ENCODE measurements at regions not wholly inside any gene's neighbourhood (a gene's known extent, or its start where the extent isn't known, plus 50 kb on each side); places are given as distances from the start of the nearest gene placed in this dataset.
"Not testable (repeated sequence)": the region's sequence is repeated elsewhere in the genome, so short reads cannot be mapped to it uniquely, and the experiment has no call there.

DNA sequence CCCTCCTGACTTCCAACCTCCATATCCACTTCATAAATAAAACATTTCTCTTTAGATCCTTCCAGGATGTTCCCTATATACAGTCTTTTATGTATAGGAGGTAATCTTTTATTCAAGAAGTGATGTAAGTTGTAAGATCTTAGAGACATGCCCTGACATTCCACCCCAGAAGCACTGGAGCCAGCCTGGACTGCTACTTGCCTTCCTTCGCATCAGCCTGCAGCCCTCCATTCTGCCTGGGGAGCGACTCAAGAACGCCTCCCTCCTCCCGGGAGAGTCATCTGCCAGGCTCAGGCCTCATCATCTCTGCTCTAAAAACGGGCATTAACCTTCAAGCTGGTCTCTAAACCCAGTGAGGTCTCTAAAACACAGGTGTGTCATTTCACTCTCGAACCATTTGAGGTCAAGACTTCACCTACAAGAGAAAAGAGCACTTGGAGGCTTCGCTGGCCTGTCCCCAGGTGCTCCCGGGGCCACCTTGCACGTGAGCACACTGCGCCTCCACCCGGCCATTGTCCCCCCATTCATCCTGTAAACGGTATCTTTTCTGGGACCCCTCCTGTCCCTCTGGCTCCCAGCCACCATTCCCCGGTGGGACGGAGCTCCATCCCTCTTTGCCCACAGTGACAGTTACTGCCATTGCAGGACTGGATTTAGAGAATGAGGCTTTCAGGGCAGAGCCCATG, 107.5 kb upstream of the PDE10A start:
- DNase-seq = peak; percentile 20

DNA sequence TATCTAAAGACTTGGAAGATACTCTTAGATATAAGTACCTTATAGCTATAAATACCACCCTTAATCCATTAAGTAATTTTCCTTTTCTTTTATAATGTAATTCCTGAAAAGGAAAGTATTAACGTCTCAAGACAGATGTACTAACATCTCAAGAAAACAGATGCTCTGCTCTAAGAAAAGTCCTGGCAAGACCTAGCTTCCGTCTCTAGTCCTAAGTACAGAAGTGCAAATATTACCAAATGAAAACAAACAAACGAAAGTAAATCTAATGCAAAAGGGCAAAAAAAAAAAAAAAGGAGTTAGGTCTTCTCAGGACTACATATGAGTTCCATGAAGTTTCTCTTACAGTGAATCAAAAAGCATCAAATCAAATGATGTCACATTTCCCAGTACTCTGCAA, 106.8 kb upstream of the PDE10A start:
- no peak for DNase-seq

DNA sequence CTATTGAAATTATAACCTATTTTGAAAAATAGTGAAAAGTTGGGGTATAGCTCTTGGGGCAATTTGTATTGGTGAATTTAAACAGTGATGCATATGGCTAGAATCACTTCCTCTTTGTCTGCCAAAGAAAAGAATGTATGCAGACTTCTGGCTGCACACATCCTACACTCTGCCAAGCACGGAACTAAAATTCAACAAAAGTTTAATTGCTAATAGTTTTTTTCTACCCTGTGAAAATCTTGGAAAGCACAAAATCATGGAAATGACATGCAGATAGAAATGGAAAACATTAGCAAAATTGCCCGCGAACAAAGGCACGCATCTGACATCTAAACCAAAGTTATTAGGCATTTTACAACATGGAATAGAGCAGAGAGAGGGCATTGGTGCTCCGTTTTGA, 106.4 kb upstream of the PDE10A start:
- DNase-seq = no peak

DNA sequence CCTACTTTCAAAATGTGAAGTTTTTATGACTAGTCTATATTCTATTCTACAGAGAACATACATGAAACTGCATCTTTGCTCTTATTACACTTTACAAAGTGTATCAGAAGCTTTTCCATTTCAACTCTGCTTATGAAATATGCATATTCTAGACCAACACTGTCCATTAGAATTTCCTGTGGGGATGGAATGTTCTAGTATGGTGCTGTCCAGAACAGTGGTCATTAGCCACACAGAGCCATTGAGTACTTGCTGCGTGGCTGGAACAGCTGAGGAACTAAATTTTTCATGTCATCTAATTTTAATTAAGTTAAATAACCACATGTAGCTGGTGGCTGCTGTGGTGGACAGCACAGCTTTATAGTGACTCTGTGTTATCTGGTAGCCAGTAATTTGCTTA, 105.9 kb upstream of the PDE10A start:
- DNase-seq = no peak

DNA sequence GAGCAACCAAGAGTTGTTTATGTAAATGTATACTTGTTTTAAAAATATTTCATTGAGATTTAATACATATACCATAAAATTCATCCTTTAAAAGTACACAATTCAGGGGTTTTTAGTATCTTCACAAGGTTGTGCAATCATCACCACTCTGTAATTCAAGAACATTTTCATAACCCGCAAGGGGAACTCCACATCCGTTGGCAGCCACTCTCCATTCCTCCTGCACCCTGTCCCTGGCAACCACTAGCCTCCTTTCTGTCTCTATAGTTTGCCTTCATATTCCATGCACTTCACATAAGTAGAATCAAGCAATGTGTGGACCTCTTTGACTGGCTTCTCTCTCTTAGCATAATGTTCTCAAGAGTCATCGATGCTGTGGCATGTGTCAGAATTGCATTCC, 104.2 kb upstream of the PDE10A start:
- peak; percentile 6 for DNase-seq

DNA sequence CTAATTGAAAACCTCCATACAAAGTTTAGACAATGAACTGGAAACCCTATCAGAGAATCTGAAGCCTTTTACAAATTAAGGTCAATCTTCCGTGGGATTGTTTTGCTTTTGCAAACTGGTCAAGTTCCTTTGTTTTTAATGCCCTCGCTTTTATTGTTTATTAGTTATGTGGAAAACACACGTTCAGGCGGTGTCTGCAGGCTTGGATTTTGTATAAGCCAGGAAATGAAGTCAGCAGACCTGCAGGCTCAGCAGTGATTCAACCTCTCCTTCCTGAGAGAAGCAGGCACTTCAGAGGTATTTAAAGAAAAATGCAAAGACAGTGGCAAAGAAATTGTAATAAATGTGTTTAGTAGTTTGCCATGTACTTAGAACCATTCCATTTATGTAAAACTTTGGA, 103.4 kb upstream of the PDE10A start:
- peak; percentile 9 for DNase-seq

DNA sequence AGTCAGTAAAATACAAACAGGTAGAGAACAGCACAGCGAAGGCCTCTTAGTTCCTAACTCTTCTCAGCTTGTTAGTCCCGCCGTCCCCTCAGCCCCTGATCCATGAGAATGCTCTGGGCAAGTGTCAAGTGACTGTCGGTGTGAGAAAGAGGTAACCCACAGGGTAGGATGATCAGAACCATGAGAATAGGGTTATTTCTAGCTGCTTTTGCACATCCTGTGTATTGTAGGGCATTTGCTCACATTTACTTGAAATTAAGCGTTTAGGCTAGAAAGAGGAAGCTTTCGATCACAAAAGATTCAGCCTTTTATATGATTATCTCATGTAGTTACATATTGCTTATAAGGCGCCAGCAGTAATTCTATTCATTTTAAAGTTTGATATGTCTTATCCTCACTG, 103.0 kb upstream of the PDE10A start:
- DNase-seq = no peak

DNA sequence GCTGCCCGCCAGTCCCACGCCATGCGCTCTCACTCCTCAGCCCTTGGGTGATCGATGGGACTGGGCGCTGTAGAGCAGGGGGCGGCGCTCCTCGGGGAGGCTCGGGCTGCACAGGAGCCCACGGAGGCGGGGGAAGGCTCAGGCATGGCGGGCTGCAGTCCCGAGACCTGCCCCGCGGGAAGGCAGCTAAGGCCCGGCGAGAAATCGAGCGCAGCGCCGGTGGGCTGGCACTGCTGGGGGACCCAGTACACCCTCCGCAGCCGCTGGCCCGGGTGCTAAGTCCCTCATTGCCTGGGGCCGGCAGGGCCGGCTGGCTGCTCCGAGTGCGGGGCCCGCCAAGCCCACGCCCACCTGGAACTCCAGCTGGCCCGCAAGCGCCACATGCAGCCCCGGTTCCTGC, 102.2 kb upstream of the PDE10A start:
- DNase-seq = not testable (repeated sequence)

DNA sequence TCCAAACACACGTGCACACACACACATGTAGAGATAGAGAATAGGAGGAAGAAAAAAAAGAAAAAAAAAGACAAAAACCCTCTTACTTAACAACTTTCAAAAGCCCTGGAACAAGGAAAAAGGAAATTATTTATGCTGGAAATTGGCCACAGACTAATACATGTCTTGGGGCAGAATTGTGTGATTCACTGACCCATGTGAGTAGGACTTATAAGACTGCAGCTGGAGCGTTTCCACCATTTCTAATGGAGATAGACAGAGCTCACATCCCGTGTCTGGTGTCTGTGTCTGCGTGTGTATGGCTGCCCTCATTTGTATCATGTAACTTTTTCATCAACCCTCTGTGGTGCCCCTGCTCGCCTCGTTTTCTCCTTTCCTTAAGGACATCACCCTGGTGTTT, 99.8 kb upstream of the PDE10A start:
- peak; percentile 61 for DNase-seq

DNA sequence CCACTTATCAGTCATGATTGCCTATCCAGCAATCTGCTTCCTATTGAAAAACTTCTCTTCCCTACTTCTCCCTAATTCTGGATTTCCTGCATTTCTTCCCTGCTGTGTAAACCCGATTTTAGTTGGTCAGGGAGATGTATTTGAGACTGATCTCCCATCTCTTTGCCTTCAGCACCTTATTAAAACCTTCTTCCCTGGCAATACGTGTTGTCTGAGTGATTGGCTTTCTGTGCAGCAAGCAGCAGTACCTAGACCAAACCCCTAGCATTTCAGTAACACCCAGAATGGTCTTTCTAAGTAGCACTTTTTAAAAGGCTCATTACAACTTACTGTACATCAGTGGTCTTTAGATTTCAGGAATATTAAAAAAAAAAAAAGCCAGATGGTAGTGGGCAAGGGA, 99.1 kb upstream of the PDE10A start:
- DNase-seq = no peak

DNA sequence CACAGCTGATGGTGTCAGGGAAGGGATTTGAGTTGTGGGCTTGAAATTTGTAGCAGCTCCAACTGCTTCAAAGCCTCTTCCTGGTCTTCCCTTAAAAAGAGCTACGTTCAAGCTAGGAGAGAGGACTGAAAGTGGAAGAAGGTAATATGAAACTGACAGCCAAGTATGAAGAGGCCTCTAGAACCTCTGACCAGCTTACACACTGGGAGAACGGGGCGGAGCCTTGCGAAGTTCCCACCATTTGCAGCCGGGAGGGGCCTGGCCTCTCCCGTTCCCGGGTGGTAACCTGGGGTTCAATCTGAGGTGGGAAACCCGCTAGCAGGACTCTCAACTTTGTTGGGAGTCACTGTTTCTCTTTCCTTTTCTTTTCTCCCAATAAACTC, 97.8 kb upstream of the PDE10A start:
- DNase-seq = no peak

DNA sequence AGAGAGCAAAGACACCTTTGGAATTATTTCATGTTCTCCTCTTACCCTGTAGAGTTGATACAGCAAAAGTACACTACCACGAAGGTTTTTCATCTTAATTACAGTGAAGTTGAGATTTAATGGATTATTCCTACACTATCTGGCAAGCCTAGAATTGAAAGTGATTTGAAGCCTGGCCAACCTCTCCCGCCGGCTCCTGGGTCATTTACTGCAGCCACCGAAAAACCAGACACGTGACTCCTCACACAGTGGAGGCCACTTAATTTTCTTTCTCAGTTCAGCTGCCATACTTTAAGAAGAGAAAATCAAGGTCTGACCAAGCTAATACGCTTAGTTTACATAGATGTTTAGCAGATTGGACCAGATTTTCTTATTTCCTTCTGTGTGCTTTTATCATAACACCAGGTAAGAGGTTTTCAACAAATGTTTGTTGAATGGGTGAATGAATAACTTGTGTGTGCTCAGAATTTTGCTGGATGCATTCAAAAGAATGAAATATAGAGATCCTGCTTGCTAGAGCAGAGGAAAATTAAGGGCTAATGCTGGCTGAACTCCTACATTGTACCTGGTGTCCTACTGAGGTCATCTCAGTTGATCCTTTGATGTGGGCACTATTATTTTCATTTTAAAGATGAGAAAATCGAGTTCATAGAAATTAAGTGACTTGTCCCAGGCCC, 97.2 kb upstream of the PDE10A start:
- no peak for DNase-seq

DNA sequence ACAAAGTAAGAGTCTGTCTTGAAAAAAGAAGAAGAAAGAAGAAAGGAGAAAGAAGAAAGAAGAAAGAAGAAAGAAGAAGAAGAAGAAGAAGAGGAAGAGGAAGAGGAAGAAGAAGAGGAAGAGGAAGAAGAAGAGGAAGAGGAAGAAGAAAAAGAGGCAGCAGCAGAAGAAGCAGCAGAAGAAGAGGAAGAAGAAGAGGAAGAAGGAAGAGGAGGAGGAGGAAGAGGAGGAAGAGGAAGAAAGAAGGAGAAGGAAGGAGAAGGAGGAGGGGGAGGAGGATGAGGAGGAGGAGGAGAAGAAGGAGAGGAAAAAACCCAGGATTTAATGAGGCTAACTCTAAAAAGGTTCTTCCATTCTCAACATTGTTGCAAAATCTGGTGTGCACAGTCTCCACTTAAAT, 95.4 kb upstream of the PDE10A start:
- no peak for DNase-seq

DNA sequence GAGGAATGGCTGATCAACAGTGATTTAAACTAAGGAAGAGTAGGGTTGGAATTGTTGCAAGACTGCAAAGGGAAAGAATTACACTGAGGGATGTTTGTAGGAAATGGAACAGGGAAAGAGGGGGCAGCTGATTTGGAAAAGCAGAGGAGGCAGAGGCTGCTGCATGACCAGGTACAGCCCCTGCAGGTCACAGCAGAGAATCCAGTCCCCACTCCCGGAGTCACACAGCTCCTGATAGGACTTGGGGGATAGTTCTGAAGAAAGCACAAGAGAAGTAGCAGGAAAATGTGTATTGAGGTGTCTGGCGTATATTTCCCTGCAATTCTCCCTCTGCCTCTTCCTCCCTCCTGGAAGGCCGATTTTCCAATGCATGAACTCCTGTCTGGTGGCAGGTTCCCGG, 92.5 kb upstream of the PDE10A start:
- no peak for DNase-seq

DNA sequence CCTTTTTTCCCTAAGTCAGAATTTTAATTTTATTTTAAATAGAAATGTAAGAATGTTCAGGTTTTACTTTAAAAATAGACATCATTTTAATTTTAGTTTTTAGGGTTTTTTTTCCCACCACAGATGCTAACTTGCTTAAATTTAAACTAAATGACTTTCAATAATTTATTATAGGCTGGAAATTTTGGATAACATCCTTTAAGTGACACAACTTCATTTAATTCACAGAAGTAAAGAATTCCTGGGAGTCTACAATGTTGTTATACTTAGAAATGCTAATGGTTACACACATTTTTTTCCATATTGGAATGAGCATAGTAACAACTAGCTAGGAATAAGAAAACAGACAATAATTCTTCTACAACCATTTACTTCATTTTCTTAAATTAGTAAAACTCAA, 90.5 kb upstream of the PDE10A start:
- no peak for DNase-seq

DNA sequence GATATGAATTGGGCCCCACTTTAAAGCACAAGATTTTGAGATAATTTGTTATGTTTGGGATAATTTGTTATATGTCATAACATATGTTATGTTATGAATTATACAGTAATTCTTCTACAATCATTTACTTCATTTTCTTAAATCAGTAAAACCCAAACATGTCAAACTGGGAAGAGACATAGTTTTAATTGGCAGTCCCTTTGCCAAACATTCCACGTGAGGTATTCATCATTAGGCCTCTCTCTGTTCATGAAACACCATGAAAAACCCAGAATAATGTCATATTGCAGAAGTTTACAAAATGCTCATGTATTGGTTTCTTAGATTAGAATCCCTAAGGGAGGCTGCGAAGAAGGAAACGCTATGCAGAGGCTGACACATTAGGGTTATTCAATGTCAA, 89.4 kb upstream of the PDE10A start:
- no peak for DNase-seq

DNA sequence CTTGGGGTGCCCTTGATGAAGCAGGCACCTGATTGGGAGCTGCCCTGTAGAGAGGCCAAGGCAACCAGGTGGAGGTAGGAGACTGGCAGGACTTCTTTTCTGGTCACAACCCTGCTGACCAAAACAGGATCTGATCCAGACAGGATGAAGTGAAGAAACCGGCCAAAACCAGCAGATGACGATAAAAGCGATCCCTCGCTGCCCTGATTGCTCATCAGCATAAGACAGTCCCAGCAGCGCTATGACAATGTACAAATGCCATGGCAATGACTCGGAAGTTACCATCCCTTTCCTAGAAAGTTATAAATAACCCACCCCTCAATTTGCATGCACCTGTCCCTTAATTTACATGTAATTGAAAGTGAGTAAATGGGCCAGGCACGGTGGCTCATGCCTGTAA, 88.4 kb upstream of the PDE10A start:
- no peak for DNase-seq

DNA sequence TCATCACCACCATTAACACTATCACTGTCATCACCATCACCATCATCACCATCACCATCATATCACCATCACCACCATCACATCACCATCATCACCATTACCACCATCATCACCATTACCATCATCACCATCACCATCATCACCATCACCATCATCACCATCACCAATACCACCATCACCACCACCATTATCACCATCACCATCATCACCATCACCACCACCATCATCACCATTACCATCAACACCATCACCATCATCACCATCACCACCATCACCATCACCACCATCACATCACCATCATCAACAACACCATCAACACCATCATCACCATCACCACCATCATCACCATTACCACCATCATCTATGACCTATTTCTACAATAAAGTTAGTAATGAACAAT, 86.1 kb upstream of the PDE10A start:
- no peak for DNase-seq

DNA sequence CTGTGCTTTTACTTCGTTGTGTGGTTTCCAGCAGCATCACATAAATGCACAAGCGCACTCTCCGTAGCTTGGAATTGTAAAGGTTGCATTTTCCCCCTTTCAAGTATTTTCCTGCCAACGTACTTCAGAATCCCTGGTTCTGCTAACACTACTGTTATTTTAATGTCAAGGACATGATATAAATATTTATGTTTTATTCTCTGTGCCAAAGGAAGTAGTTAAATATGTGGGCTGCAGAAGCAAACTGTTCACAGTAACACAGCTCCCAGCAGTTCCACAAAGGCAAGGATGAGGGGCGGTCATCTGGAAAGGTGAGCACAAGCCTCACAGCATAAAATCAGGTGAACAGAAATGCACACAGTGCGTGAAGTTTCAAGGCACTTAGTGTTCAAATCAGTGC, 85.3 kb upstream of the PDE10A start:
- no peak for DNase-seq

DNA sequence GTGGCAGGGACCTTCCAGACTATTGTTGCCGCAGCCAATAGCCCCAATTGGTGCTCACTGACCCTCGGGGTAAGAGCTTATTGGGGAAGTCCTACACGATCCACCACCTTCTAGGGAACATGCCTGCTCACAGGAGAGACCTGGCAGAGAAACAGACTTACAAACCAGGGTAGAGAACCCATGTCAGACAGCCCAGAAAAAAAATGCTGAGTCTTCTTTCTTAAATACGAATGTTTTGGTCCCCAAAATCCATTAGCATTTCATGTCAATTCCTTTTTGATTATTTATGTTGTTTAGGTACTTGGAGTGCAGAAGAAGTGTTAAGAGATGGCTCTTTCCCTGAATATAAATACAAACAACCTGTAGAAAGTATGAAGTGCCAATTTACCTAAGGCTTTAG, 84.9 kb upstream of the PDE10A start:
- DNase-seq = no peak

DNA sequence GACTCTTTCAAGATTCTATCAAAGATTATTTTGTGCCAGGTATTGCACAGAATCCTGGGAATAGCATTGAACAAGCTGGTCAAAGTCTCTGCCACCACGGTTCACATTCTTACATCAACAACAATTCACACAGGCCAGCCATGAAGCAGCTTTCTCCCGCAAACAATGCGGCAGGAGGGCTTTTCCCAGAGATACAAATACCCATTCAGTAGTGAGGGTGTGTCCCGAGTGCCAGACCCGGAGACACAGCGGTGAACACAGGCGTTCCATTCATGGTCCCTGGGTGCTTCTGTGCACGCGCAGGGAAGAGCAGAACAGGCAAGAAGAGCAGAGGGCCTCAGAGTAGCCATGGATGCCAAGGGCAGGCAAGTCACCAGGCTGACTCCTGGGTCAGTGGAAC, 83.3 kb upstream of the PDE10A start:
- no peak for DNase-seq

DNA sequence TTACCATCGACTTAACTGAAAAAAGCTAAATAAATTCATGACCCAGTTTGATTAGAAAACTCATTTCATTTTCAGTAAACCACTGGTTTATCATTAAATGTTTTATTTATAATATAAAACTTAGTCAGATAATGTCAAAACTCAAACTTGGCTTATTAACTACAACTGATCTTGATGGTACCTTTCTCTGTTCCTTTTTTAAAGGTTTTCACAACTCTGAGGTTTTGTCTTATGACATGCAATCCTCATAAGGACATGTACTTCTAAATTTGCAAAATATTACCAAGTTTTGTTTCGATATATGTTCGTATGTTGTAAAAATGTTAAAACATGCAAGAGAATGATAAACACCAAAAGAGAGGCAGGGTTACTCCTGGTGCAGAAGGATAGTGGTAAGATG, 82.5 kb upstream of the PDE10A start:
- DNase-seq = no peak

DNA sequence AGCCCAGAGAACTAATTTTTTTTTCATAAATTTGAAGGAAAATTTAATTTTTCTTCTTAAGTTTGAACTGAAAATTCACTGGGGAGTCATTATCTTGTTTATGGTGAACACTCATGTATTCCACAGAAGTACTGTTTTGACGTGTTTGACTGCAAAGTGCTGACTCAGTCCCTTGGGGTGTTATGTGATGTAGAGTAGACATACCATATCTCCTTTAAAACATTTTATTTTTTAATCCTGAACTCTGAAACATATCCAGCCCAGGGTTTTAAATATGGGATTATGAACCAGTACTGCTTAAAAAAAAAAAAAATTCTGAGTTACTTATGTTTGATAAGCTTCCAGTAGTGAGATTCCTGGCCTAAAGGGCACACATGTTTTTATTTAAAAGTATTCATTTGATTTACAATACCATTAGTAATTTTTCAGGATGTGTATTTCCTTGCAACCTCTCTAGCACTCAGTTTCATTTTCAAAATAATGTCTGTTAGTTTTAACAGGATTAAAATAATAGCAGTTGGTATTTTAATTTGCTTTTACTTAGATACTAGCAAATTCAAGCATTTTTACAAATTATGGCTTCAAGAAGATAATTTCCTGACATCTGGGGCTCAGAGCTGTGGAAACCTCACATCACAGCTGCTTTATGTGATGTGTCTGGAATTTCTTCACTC, 81.7 kb upstream of the PDE10A start:
- peak; percentile 81 for DNase-seq

DNA sequence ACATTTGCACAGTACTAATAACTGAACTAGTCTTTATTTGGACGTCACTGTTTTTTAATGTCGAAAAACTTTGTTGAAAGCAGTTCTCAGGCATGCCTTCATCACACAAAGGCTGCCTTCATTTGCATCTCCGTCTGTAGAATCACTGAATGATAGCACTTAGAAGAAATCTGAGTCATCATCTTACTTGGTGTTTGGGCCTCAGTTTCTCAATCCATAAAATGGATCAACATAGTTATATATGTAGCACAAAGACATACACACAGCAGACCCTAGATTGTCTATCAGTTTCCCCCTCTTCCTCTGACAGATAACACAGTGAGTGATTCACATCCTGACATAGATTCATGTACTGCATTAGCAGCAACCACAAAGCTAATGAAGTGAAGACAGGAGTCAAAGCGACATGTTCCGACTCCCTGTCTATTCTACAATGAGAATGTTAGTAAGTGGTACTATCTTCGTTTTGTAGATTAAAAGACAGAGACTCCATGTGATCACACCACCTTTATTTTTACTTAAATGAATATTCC, 80.4 kb upstream of the PDE10A start:
- DNase-seq = no peak
